ENCODE measurements at regions not wholly inside any gene's neighbourhood (a gene's known extent, or its start where the extent isn't known, plus 50 kb on each side); places are given as distances from the start of the nearest gene placed in this dataset.

DNA sequence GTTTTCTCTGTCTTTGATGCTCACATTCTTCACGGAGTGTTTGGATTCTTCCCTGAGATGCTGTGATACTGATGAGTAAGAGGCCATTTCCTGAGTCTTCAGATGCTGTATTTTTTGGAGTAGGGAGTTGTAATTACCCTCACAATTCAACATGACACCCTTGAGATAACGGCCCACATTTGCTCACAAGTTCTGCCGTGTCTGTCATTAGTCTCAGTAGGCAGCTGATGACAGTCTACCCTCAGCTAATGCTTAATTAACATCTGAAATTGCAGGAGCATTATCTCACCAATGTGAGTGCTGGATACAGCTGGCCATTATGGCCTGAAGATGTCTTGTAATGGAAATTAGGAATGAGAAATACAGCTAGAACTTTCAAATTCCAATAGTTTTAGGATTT is 307.1 kb upstream of the ADCY2 start:
- H2BK20ac ChIP-seq (ENCODE audit: low read length), result no peak overlapping the region

More for the DNA sequence above, 307.1 kb upstream of the ADCY2 start:
- no peaks in the 10 kb centered on the region for H3K79me2 ChIP-seq (ENCODE audit: control insufficient read depth in 1 of 2, insufficient read depth in 2 of 2, low read length in 2 of 2)
- H2BK12ac ChIP-seq (ENCODE audit: low read depth, low read length), result no peak overlapping the region
- H3K18ac ChIP-seq (ENCODE audit: extremely low read depth, low read length), result no peak overlapping the region
- H4K20me1 ChIP-seq (replicated peaks in 1 of 2; ENCODE audit: control insufficient read depth in 1 of 2, insufficient read depth in 2 of 2, low read length in 2 of 2), result no peaks in the 10 kb centered on the region
- H3K4me1 ChIP-seq (replicated peaks in 1 of 4; ENCODE audit: control insufficient read depth in 3 of 4, insufficient read depth in 4 of 4, low read length in 3 of 4), result peaks cover 0 to 4% (median 0%) of the 10 kb centered on the region in 4 experiments; a peak in 1 of 7 replicates
- no peak overlapping the region for H4K5ac ChIP-seq (ENCODE audit: insufficient read length, low read depth, low read length)
- H3K27me3 ChIP-seq (replicated peaks in 1 of 4; ENCODE audit: control insufficient read depth in 3 of 4, extremely low read depth in 1 of 4, insufficient read depth in 3 of 4, low read length in 3 of 4), result no peaks in the 10 kb centered on the region
- H3K9me3 ChIP-seq (ENCODE audit: insufficient read depth in 2 of 2, low read depth in 1 of 2, low read length in 1 of 2), result no peaks in the 10 kb centered on the region
- H4K8ac ChIP-seq (ENCODE audit: extremely low read depth, insufficient read depth, low read length), result no peak overlapping the region
- no peaks in the 10 kb centered on the region for H3K36me3 ChIP-seq (ENCODE audit: control insufficient read depth in 2 of 4, insufficient read depth in 4 of 4, low read length in 3 of 4)
- 68% methylated on average over 3 of the region's 3 CpGs; no CpG with 5 or more reads in 1 of the 2 experiments for WGBS, 2 experiments (ENCODE audit: extremely low coverage in 1 of 2, insufficient coverage in 1 of 2, insufficient read length in 1 of 2, insufficient replicate concordance in 2 of 2, low coverage in 1 of 2, low lambda C conversion rate in 2 of 2, missing lambda C conversion rate in 1 of 2)
- no peak overlapping the region for H3K56ac ChIP-seq (replicated peaks; ENCODE audit: insufficient read length, low read depth, low read length)
- no peak for FAIRE-seq
- ChIA-PET CTCF (ENCODE audit: partially characterized antibody) (interaction anchor here (0.7 to 2.9 kb wide), 4 partner anchors 9 to 768 kb away, joined by 3 to 12 read pairs (median 4); no protein-coding TSS in a partner anchor), POLR2A (ENCODE audit: partially characterized antibody) (no interaction called here)
- DNase-seq (ENCODE audit: low read depth in 1 of 2, low spot score in 2 of 2), result no peak
- no peak overlapping the region for H2BK5ac ChIP-seq (ENCODE audit: low read depth, low read length)
- TF ChIP-seq RAD21 (IDR thresholded peaks at IDR 0.05 in 1 of 2, conservative IDR thresholded peaks at IDR 0.05 in 1 of 2; ENCODE audit: low read depth in 2 of 2, low read length in 2 of 2) (no peak), BRCA1 (IDR thresholded peaks at IDR 0.05; ENCODE audit: low read depth, low read length) (no peak), SRF (IDR thresholded peaks at IDR 0.05; ENCODE audit: low read depth, low read length) (no peak), TEAD4 (IDR thresholded peaks at IDR 0.05; ENCODE audit: low read depth, low read length) (no peak), MAFK (IDR thresholded peaks at IDR 0.05; ENCODE audit: low read depth, low read length) (no peak), PHF8 (conservative IDR thresholded peaks at IDR 0.05; ENCODE audit: low read depth, low read length) (no peak), EP300 (IDR thresholded peaks at IDR 0.05; ENCODE audit: borderline replicate concordance in 1 of 2, low read depth in 2 of 2, low read length in 2 of 2) (no peak), JUND (IDR thresholded peaks at IDR 0.05; ENCODE audit: low read length) (no peak), RNF2 (IDR thresholded peaks at IDR 0.05; ENCODE audit: borderline replicate concordance, low read depth, low read length, missing control alignments, poor library complexity, severe bottlenecking) (no peak), CEBPB (IDR thresholded peaks at IDR 0.05; ENCODE audit: low read depth, low read length) (no peak), SAP30 (IDR thresholded peaks at IDR 0.05; ENCODE audit: insufficient read depth, insufficient replicate concordance, low read length) (no peak)
- H2AK5ac ChIP-seq (ENCODE audit: low read depth, low read length), result no peak overlapping the region
- no peak overlapping the region for H2BK120ac ChIP-seq (replicated peaks; ENCODE audit: low read depth, low read length)
- H3K14ac ChIP-seq (ENCODE audit: insufficient read length), result no peak overlapping the region
- H3K23ac ChIP-seq (ENCODE audit: insufficient read length), result no peak overlapping the region
- H4K91ac ChIP-seq (replicated peaks; ENCODE audit: insufficient read length, low read length), result no peak overlapping the region
- H3K23me2 ChIP-seq (ENCODE audit: low read depth, low read length), result no peaks in the 10 kb centered on the region
- no peaks in the 10 kb centered on the region for H3K79me1 ChIP-seq (ENCODE audit: low read depth, low read length)
- no peak overlapping the region for H3K4me2 ChIP-seq (ENCODE audit: insufficient read depth in 1 of 2, low read depth in 2 of 2, low read length in 2 of 2)
- no peak overlapping the region for H3K4me3 ChIP-seq (ENCODE audit: extremely low read depth in 1 of 4, insufficient read depth in 2 of 4, low read depth in 3 of 4, low read length in 4 of 4)
- no peak overlapping the region for H3K9ac ChIP-seq (replicated peaks in 1 of 4; ENCODE audit: extremely low read depth in 1 of 4, low read depth in 3 of 4, low read length in 3 of 4)
- H3K4ac ChIP-seq (replicated peaks; ENCODE audit: insufficient read length, low read depth, low read length), result no peak overlapping the region
- H2AFZ ChIP-seq (ENCODE audit: low read length), result no peak overlapping the region
- no peak overlapping the region for H2BK15ac ChIP-seq (ENCODE audit: low read length)
- H3K27ac ChIP-seq (ENCODE audit: low read depth, low read length), result no peak overlapping the region

Data from H1 (cell line).